Body of pancreas (tissue), 4 donors: ENCODE measurements at regions not wholly inside any gene's neighbourhood (a gene's known extent, or its start where the extent isn't known, plus 50 kb on each side); places are given as distances from the start of the nearest gene placed in this dataset.
"Not testable (repeated sequence)": the region's sequence is repeated elsewhere in the genome, so short reads cannot be mapped to it uniquely, and the experiment has no call there.

ENCODE experiments used
- POLR2A ChIP-seq, 3 donors: fragments of 450-650 bp; IDR thresholded peaks; one replicate each; pipeline ENCODE4 v1.6.1; 2016; ENCODE audit warnings: antibody characterized with exemption in 3 of 3, mild to moderate bottlenecking in 2 of 3
- TF ChIP-seq, protein P1 (sequence below), 7 experiments: fragments of 450-650 bp in 4 of 7; fragments of 200-600 bp in 3 of 7; sonication (generic) in 3 of 7; IDR thresholded peaks; one replicate each; pipeline ENCODE4 v1.5.1; 2016 to 2019; ENCODE audit warnings: antibody characterized with exemption in 7 of 7

DNA sequence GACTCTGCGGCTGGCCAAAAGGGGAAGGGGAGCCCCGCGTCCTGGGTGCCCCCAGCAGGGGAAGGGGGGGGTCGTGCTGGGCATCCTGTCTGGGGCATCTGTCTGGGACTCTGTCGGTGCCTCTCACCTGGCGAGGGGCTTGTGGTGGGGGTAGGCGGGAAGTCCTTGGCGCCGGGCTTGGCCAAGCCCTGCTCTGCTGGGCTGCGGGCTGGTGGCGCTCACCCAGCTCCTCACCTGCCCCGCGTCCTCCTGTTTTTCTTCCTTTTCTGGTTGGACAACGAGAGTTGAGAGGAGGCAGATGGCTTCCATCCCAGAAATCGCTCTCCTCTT, 88.6 kb downstream of the DEFB131A start:
- TF ChIP-seq, protein P1, sequence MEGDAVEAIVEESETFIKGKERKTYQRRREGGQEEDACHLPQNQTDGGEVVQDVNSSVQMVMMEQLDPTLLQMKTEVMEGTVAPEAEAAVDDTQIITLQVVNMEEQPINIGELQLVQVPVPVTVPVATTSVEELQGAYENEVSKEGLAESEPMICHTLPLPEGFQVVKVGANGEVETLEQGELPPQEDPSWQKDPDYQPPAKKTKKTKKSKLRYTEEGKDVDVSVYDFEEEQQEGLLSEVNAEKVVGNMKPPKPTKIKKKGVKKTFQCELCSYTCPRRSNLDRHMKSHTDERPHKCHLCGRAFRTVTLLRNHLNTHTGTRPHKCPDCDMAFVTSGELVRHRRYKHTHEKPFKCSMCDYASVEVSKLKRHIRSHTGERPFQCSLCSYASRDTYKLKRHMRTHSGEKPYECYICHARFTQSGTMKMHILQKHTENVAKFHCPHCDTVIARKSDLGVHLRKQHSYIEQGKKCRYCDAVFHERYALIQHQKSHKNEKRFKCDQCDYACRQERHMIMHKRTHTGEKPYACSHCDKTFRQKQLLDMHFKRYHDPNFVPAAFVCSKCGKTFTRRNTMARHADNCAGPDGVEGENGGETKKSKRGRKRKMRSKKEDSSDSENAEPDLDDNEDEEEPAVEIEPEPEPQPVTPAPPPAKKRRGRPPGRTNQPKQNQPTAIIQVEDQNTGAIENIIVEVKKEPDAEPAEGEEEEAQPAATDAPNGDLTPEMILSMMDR (IDR thresholded peaks at IDR 0.05) = not testable (repeated sequence)
- TF ChIP-seq POLR2A (IDR thresholded peaks at IDR 0.05) = not testable (repeated sequence)
